Thoracic aorta (tissue), 2 donors: ENCODE measurements at regions not wholly inside any gene's neighbourhood (a gene's known extent, or its start where the extent isn't known, plus 50 kb on each side); places are given as distances from the start of the nearest gene placed in this dataset.
"Not testable (repeated sequence)": the region's sequence is repeated elsewhere in the genome, so short reads cannot be mapped to it uniquely, and the experiment has no call there.

ENCODE experiments used
- ATAC-seq: fragments of 150-250 bp; one replicate; pipeline ENCODE4 v1.8.0; 2017; ENCODE audit warnings: low read depth; ENCODE audit not compliant: insufficient number of reproducible peaks, low FRiP score
- DNase-seq: peaks from one replicate; pipeline ENCODE4 v3.0.0-alpha.2; 2020; ENCODE audit warnings: low spot score
- H3K27ac ChIP-seq, 2 donors: fragments of 200-600 bp; sonication (generic); 1 replicate in 1 of 2; 2 replicates in 1 of 2; pipeline ENCODE4 v1.5.1; 2016; ENCODE audit warnings: mild to moderate bottlenecking in 2 of 2, moderate library complexity in 2 of 2
- H3K27me3 ChIP-seq: fragments of 200-600 bp; sonication (generic); replicated peaks from 2 replicates; pipeline ENCODE4 v1.6.0; 2016; ENCODE audit warnings: mild to moderate bottlenecking; ENCODE audit not compliant: insufficient read depth
- H3K36me3 ChIP-seq: fragments of 200-600 bp; sonication (generic); one replicate; pipeline ENCODE4 v1.5.1; 2016
- H3K4me1 ChIP-seq, 2 donors: fragments of 200-600 bp; sonication (generic); 1 replicate in 1 of 2; 2 replicates in 1 of 2; pipeline versions ENCODE4 v1.5.1 to v1.6.0; 2016; ENCODE audit warnings: low read depth in 2 of 2, mild to moderate bottlenecking in 1 of 2; ENCODE audit not compliant: control insufficient read depth in 1 of 2
- H3K4me3 ChIP-seq: fragments of 200-600 bp; sonication (generic); 2 replicates; pipeline ENCODE4 v1.5.1; 2016; ENCODE audit warnings: mild to moderate bottlenecking
- H3K9me3 ChIP-seq: fragments of 200-600 bp; sonication (generic); 2 replicates; pipeline ENCODE4 v1.5.1; 2016
- CTCF ChIP-seq: fragments of 200-600 bp; sonication (generic); IDR thresholded peaks from one replicate; pipeline ENCODE4 v1.5.1; 2019; ENCODE audit warnings: antibody characterized with exemption

DNA sequence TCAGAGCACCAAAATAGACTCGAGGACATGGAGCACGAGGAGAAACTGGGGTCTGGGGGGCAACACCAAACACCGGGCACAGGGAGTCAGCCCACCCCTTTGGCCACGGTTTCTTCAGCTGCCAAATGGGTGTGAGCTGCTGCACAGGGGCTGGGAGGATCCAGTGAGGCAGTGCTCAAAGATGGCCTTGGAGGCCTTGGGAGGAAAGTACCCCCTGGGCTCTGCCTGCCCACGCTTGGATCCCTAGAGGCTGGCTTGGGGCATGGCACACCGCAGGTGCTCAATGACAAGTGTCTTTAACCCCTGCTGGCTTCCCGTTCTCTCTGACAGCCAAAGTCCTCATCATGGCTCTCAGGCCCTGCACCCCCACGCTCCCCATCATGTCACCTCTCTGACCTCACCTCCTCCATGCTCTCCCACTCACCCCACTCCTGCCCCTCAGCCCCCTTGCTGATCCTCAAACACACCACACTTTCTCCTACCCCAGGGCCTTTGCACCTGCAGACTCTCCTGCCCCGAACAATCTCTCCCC, 190.3 kb downstream of the ANKRD60 start:
- Histone ChIP-seq H3K4me3 (no peak overlapping the region), H3K27ac (no peak overlapping the region), H3K27me3 (no peaks in the 10 kb centered on the region), H3K4me1 (no peaks in the 10 kb centered on the region), H3K36me3 (no peaks in the 10 kb centered on the region), H3K9me3 (peaks cover 4% of the 10 kb centered on the region)
- TF ChIP-seq CTCF = no peak
- no peak for ATAC-seq
- DNase-seq = no peak

GRCh38 chr20:58037631-58038030, 190.8 kb downstream of the ANKRD60 start:
- Histone ChIP-seq H3K9me3 (peaks cover 4% of the 10 kb centered on the region), H3K36me3 (no peaks in the 10 kb centered on the region), H3K27me3 (no peaks in the 10 kb centered on the region), H3K4me1 (no peaks in the 10 kb centered on the region), H3K4me3 (no peak overlapping the region), H3K27ac (no peak overlapping the region)
- no peak for TF ChIP-seq CTCF
- no peak for DNase-seq
- ATAC-seq = no peak

DNA sequence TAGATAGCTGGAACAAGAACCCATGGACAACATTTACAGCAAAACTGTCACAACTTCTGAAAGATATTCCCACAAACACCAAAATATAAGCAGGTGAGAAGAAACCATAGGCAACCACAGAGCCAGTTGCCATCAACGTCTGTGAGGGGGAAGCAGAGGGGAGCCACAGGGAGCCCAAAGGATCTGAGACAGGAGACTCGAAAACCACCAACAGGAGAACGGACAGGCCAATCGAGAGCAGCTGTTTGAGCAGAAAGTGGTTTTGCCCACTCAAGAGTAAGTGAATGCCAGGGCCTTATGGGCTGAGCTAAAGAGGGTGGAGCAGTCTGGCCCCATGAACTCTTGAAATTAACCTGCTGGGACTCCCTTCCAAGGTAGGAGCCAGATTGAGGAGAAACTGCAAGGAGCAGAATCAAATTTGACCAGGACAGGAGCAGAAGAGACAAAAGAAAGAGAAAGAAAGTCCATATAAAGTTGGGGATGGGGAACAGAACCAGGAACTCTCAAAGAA, 195.4 kb downstream of the ANKRD60 start:
- ATAC-seq = no peak
- no peaks in the 10 kb centered on the region for H3K36me3 ChIP-seq
- no peaks in the 10 kb centered on the region for H3K4me1 ChIP-seq
- H3K9me3 ChIP-seq = peaks cover 4% of the 10 kb centered on the region
- H3K4me3 ChIP-seq = no peak overlapping the region
- no peaks in the 10 kb centered on the region for H3K27me3 ChIP-seq
- no peak for TF ChIP-seq CTCF
- no peak for DNase-seq
- no peak overlapping the region for H3K27ac ChIP-seq

DNA sequence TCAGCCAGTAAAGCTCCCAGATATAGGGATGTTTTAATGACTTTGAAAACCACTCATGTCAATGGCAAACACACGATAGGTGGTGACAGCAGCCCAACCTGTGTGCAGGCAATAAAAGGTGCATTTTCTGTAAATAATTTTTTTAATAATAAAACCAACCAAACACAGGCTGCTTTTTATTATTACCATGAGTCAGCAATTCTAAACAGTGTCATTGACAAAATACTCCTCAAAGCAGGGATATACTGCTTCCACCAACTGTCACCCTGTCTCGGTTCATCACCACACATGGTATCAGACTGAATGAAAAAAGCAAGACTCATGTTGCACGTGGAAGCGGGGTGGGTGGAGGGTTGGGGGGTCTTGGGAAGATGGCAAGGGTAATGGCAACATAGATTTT, 195.9 kb downstream of the ANKRD60 start:
- H3K27ac ChIP-seq = no peak overlapping the region
- H3K4me1 ChIP-seq = no peaks in the 10 kb centered on the region
- DNase-seq (no peak), ATAC-seq (no peak)
- no peaks in the 10 kb centered on the region for H3K27me3 ChIP-seq
- TF ChIP-seq CTCF = no peak
- peaks cover 4% of the 10 kb centered on the region for H3K9me3 ChIP-seq
- H3K36me3 ChIP-seq = no peaks in the 10 kb centered on the region
- no peak overlapping the region for H3K4me3 ChIP-seq

- ATAC-seq, H3K9me3 ChIP-seq, H3K27me3 ChIP-seq, DNase-seq, H3K27ac ChIP-seq, H3K4me3 ChIP-seq, H3K36me3 ChIP-seq, H3K4me1 ChIP-seq: not testable (repeated sequence)
Observed at GRCh38 chr20:58031350-58031749, 197.1 kb downstream of the ANKRD60 start.

DNA sequence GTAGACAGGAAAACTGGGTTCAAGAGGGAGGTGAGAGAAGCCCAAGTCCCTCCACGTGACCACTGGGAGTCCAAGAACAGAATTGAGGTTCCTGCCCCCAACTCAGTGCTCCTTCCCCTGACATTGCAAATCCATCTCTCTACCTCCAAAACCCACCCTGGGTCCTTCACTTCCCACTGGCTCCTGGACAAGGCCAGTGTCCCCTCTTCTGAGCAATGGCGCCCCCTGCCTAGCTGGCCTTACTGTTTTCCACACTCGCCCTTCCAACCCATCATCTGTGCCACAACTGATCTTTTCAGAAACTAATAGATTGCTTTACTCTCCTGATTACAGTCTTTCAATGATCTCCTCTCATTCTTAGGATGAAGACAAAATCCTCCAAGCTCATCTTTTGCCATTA, 200.3 kb downstream of the ANKRD60 start:
- Histone ChIP-seq H3K27me3 (no peaks in the 10 kb centered on the region), H3K4me1 (peaks cover 0 to 7% of the 10 kb centered on the region in 2 donors), H3K9me3 (no peaks in the 10 kb centered on the region), H3K27ac (no peak overlapping the region), H3K4me3 (no peak overlapping the region), H3K36me3 (no peaks in the 10 kb centered on the region)
- no peak for TF ChIP-seq CTCF
- DNase-seq (no peak), ATAC-seq (no peak)
